ENCODE measurements at regions not wholly inside any gene's neighbourhood (a gene's known extent, or its start where the extent isn't known, plus 50 kb on each side); places are given as distances from the start of the nearest gene placed in this dataset.

DNA sequence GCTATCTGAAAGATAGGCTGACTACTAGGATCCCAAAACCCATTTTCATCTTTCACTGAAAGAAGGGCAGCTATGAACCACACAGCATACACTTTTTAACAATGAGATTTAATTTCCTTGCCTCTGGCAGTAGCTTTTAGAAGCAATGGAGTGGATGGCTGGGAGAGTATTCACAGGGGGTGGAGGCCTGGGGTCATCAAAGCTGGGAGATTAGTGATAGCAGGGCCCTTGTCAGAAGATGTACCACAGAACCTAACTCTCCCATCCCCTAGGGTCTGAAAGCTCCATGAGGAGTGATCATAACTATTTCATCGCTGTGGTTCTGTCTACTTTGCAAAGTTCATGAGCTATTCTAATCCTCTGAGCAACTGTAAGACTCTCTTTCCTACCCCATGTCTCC lies 332.2 kb downstream of the PRELID2 start:
- no peak for DNase-seq (ENCODE audit: extremely low read depth, low read depth)
- TF ChIP-seq, protein P1, sequence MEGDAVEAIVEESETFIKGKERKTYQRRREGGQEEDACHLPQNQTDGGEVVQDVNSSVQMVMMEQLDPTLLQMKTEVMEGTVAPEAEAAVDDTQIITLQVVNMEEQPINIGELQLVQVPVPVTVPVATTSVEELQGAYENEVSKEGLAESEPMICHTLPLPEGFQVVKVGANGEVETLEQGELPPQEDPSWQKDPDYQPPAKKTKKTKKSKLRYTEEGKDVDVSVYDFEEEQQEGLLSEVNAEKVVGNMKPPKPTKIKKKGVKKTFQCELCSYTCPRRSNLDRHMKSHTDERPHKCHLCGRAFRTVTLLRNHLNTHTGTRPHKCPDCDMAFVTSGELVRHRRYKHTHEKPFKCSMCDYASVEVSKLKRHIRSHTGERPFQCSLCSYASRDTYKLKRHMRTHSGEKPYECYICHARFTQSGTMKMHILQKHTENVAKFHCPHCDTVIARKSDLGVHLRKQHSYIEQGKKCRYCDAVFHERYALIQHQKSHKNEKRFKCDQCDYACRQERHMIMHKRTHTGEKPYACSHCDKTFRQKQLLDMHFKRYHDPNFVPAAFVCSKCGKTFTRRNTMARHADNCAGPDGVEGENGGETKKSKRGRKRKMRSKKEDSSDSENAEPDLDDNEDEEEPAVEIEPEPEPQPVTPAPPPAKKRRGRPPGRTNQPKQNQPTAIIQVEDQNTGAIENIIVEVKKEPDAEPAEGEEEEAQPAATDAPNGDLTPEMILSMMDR (IDR thresholded peaks at IDR 0.05; ENCODE audit: low read depth, low read length, missing control alignments): no peak
- H3K4me3 ChIP-seq (replicated peaks; ENCODE audit: low read depth, low read length): no peak overlapping the region

DNA sequence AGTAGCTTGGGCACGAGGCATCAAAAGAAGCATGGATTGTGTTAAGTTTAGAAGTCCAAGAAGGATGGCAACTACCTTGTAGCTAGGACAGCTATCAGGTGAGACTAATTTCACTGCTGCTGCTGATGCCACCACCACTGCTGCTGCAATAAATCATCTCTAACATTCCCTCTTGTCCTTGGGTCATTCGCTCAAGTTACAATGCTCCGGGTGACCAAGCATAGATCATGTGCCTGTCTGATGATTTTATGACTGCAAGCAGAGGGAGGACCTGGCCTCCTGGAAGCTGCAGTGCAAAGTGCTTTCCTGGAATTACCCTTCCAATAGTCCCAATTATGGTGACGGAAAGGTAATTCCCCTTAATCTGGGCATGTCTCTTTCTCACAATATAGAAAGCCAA lies 334.4 kb downstream of the PRELID2 start:
- no peak overlapping the region for H3K4me3 ChIP-seq (replicated peaks; ENCODE audit: low read depth, low read length)
- no peak for DNase-seq (ENCODE audit: extremely low read depth, low read depth)
- TF ChIP-seq, protein P1 (IDR thresholded peaks at IDR 0.05; ENCODE audit: low read depth, low read length, missing control alignments): no peak

DNA sequence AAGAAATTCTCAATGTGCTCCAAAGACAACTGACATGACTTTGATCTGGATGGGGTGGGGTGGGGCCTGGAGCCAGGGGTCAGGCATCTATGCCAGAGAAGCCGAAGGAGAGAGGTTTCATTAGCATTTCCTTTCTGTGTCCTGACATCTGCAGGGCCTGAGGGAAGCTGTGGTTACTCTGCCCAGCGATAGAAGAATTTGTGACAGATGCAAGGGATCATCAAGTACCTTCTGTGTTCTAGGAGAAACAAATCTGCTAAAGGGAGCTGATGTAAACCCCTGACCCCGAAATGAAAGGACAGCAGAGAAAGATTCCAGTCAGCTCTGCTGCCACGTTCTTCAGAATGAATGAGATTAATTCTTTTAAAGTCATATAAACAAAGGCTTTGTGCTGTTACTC lies 335.7 kb downstream of the PRELID2 start:
- H3K4me3 ChIP-seq (replicated peaks; ENCODE audit: low read depth, low read length): no peak overlapping the region
- DNase-seq (ENCODE audit: extremely low read depth, low read depth): no peak
- TF ChIP-seq, protein P1 (IDR thresholded peaks at IDR 0.05; ENCODE audit: low read depth, low read length, missing control alignments): no peak

DNA sequence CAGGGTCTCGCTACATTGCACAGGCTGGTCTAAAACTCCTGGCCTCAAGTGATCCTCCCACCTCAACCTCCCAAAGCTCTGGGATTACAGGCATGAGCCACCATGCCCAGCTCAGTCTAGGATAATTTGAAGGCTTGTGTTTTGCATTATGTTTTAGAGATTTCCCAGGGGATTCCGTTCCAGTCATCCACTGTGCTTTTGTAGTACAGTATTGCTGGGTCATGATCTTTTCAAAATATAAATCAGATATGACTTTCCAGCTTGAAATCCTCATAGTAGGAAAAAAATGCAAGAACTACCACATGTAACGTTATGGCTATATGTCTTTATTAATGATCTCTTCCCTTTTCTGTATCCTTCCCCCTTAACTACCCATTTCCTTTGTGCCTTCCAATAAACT lies 338.1 kb downstream of the PRELID2 start:
- TF ChIP-seq, protein P1 (IDR thresholded peaks at IDR 0.05; ENCODE audit: low read depth, low read length, missing control alignments): no peak
- DNase-seq (ENCODE audit: extremely low read depth, low read depth): no peak
- no peak overlapping the region for H3K4me3 ChIP-seq (replicated peaks; ENCODE audit: low read depth, low read length)

DNA sequence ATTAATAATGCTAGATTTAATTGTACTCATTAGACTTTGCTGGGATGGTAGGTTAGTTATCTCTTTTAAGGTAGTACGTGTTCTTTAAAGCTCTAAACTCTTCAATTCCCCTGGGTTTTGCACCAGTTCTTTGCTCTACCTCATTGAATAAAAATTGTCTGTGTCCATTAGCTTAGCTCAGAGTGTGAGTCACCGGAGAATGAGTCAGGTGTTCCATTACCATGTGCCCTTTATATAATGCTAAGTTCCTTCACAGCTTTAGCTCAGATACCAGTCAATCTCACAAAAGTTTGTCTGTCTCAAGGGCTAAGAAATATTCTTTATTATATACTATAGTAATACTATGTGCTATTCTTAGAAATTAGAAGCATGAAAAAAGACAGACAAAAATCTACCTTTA lies 339.4 kb downstream of the PRELID2 start:
- DNase-seq (ENCODE audit: extremely low read depth, low read depth): peak; percentile 37
- no peak overlapping the region for H3K4me3 ChIP-seq (replicated peaks; ENCODE audit: low read depth, low read length)

DNA sequence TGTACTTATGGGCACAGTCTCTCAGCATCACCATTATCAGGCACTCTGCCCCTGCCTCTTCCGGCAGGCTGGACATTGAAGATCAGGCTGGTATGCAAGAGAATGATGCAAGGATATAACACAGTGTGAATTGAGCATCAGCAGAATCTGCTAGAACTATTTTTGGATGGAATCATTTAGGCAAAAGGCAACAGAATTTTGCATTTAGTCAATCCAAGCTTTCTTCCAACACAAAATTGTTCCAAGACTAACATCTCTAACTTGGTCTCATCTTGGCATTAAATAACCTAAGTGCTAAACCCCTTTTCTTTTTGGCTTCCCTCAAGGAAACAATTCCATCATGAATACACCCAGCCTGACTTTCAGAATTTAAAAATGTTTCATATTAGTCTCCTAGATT lies 339.9 kb downstream of the PRELID2 start:
- TF ChIP-seq, protein P1 (IDR thresholded peaks at IDR 0.05; ENCODE audit: low read depth, low read length, missing control alignments): no peak
- no peak for DNase-seq (ENCODE audit: extremely low read depth, low read depth)
- no peak overlapping the region for H3K4me3 ChIP-seq (replicated peaks; ENCODE audit: low read depth, low read length)

More for the DNA sequence above, 339.4 kb downstream of the PRELID2 start:
- TF ChIP-seq, protein P1 (IDR thresholded peaks at IDR 0.05; ENCODE audit: low read depth, low read length, missing control alignments): no peak

DNA sequence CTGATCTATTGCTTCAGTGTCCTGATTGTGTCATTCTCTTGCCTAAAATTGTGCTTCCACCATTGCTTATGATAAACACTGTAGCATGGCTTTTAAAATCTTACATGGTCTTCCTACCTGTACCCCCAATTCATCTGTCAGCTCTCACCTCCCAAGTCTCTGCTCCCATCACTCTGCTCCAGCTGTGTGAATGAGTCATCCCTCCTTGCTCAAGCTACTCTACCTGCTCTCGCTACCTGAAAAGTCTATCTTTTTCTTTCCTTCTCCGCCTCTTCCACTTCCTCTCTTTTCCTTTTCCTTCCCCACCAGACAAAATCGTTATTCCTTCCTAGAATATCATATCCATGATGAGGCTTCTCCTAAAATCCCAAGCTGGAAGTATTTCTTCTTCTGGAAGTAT lies 341.7 kb downstream of the PRELID2 start:
- TF ChIP-seq, protein P1 (IDR thresholded peaks at IDR 0.05; ENCODE audit: low read depth, low read length, missing control alignments): no peak
- DNase-seq (ENCODE audit: extremely low read depth, low read depth): no peak
- H3K4me3 ChIP-seq (replicated peaks; ENCODE audit: low read depth, low read length): no peak overlapping the region

Measured in HFF-Myc (cell line).